ENCODE measurements at regions not wholly inside any gene's neighbourhood (a gene's known extent, or its start where the extent isn't known, plus 50 kb on each side); places are given as distances from the start of the nearest gene placed in this dataset.

DNA sequence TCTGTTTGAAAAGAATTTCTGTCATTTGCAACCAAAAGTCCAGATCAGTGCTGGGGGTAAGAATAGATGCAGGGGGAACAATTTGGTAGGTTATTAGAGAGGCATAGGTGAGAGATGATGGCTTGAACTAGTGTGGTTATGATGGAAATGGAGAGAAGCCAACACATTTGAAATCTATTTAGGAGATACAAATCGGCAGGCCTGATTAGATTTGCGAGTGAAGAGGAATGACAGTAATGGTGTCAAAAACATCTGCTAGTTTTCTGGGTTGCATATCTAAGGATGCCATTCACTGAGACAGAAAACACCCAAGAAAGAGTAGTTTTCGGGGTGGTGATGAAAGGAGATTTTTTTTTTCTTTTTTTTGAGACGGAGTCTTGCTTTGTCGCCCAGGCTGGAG lies 138.1 kb downstream of the LMNTD1 start:
- TF ChIP-seq SIX5 (IDR thresholded peaks at IDR 0.05; ENCODE audit: low read depth, low read length) (no peak), CTCF (IDR thresholded peaks at IDR 0.05; ENCODE audit: control extremely low read depth in 1 of 3, insufficient read depth in 1 of 3, low read depth in 1 of 3, low read length in 3 of 3) (no peak), USF2 (IDR thresholded peaks at IDR 0.05; ENCODE audit: low read length) (no peak), RNF2 (IDR thresholded peaks at IDR 0.05; ENCODE audit: borderline replicate concordance, low read depth, low read length, missing control alignments, poor library complexity, severe bottlenecking) (no peak), KDM1A (IDR thresholded peaks at IDR 0.05; ENCODE audit: borderline replicate concordance, low read length) (no peak), JUND (IDR thresholded peaks at IDR 0.05; ENCODE audit: low read length) (no peak), SP1 (IDR thresholded peaks at IDR 0.05; ENCODE audit: low read depth, low read length) (no peak), CBX8 (IDR thresholded peaks at IDR 0.05; ENCODE audit: borderline replicate concordance, low read depth, low read length) (no peak), SIN3A (conservative IDR thresholded peaks at IDR 0.05 in 1 of 2, IDR thresholded peaks at IDR 0.05 in 1 of 2; ENCODE audit: low read depth in 1 of 2, low read length in 2 of 2) (no peak), CREB1 (IDR thresholded peaks at IDR 0.05) (no peak), EZH2 (IDR thresholded peaks at IDR 0.05; ENCODE audit: low read depth, low read length, severe bottlenecking) (no peak)
- TF ChIP-seq, protein P1, sequence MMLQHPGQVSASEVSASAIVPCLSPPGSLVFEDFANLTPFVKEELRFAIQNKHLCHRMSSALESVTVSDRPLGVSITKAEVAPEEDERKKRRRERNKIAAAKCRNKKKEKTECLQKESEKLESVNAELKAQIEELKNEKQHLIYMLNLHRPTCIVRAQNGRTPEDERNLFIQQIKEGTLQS (IDR thresholded peaks at IDR 0.05; ENCODE audit: insufficient read depth, low read depth, low read length), result no peak
- TF ChIP-seq, protein P2, sequence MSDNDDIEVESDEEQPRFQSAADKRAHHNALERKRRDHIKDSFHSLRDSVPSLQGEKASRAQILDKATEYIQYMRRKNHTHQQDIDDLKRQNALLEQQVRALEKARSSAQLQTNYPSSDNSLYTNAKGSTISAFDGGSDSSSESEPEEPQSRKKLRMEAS (IDR thresholded peaks at IDR 0.05), result no peak

Measured in H1 (cell line).